Activated CD8-positive, alpha-beta T cell treated with anti-CD3 and anti-CD28 coated beads, Interleukin-2, amount 10 ng/mL, durations not matched to agents 7 days and 5 days (primary cell): ENCODE measurements at regions not wholly inside any gene's neighbourhood (a gene's known extent, or its start where the extent isn't known, plus 50 kb on each side); places are given as distances from the start of the nearest gene placed in this dataset.
"Not testable (repeated sequence)": the region's sequence is repeated elsewhere in the genome, so short reads cannot be mapped to it uniquely, and the experiment has no call there.

Experiments
- ATAC-seq: fragments of 150-1000 bp; cut with Tn5 transposase; one replicate; pipeline ENCODE4 v1.10.0; 2021; ENCODE audit warnings: moderate library complexity
- CTCF ChIA-PET: fragments of 350-600 bp; sonication (Branson Sonifier 250); formaldehyde crosslinking; loops from one replicate; lab custom pipeline; 2021; ENCODE audit warnings: antibody characterized with exemption; lab: Charles Lee
- POLR2A ChIA-PET: fragments of 350-600 bp; sonication (Branson Sonifier 250); formaldehyde crosslinking; loops from one replicate; lab custom pipeline; 2021; ENCODE audit warnings: antibody characterized with exemption; lab: Charles Lee
- DNase-seq: peaks from one replicate; pipeline ENCODE4 v3.0.0-alpha.2; 2020
- H3K27ac Mint-ChIP-seq: one replicate; pipeline ENCODE4 v1.8.0; 2021; ENCODE audit warnings: mild to moderate bottlenecking, mixed read lengths
- H3K27me3 Mint-ChIP-seq: one replicate; pipeline ENCODE4 v1.8.0; 2021; ENCODE audit warnings: low read depth, mixed read lengths
- H3K36me3 Mint-ChIP-seq: one replicate; pipeline ENCODE4 v1.8.0; 2021; ENCODE audit warnings: low read depth, mixed read lengths
- H3K4me1 Mint-ChIP-seq: one replicate; pipeline ENCODE4 v1.8.0; 2021; ENCODE audit warnings: low read depth, mixed read lengths
- H3K4me3 Mint-ChIP-seq: one replicate; pipeline ENCODE4 v1.8.0; 2021; ENCODE audit warnings: mild to moderate bottlenecking, mixed read lengths
- H3K9me3 Mint-ChIP-seq: one replicate; pipeline ENCODE4 v1.8.0; 2022; ENCODE audit warnings: mixed read lengths; ENCODE audit not compliant: insufficient read depth

DNA sequence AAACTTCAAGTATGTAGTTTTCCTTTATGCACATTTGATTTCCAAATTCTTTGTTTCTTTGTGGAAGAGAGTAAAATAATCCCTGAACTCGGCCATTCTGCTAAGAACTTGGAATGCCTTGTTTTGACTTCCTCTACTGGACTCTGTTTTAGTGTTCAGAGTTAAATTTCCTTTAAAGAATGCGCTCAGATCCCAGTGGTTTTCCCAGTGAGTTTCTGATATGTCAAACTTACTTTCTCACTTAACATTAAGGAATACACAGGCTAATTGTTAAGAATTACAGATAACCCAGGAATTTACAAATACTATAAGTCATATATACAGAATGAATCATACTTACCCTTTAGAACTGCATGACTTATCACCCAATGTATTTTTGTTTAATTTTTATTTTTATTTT is 1067.6 kb upstream of the CELF2 start:
- Mint-ChIP-seq H3K36me3 (no peaks in the 10 kb centered on the region), H3K27me3 (no peaks in the 10 kb centered on the region), H3K27ac (no peak overlapping the region), H3K4me1 (no peaks in the 10 kb centered on the region), H3K9me3 (no peaks in the 10 kb centered on the region), H3K4me3 (no peak overlapping the region)
- DNase-seq (no peak), ATAC-seq (no peak)
- ChIA-PET POLR2A (no interaction called here), CTCF (no interaction called here)

GRCh38 chr10:9951481-9952257 is 1066.0 kb upstream of the CELF2 start:
- POLR2A ChIA-PET, result no interaction called here
- Mint-ChIP-seq H3K27me3 (no peaks in the 10 kb centered on the region), H3K4me3 (no peak overlapping the region), H3K4me1 (no peaks in the 10 kb centered on the region), H3K9me3 (no peaks in the 10 kb centered on the region), H3K36me3 (no peaks in the 10 kb centered on the region), H3K27ac (no peak overlapping the region)
- ATAC-seq, result no peak
- DNase-seq, result no peak
- CTCF ChIA-PET, result no interaction called here

- Mint-ChIP-seq H3K27me3 (no peaks in the 10 kb centered on the region), H3K9me3 (peaks cover 5% of the 10 kb centered on the region), H3K27ac (no peak overlapping the region), H3K4me1 (no peaks in the 10 kb centered on the region), H3K36me3 (no peaks in the 10 kb centered on the region), H3K4me3 (no peak overlapping the region)
- ATAC-seq, result no peak
- CTCF ChIA-PET, result no interaction called here
- POLR2A ChIA-PET, result no interaction called here
- DNase-seq, result no peak
These were observed 1060.3 kb upstream of the CELF2 start for GRCh38 chr10:9957351-9957750.

- H3K27me3 Mint-ChIP-seq, POLR2A ChIA-PET, CTCF ChIA-PET, H3K36me3 Mint-ChIP-seq, H3K4me3 Mint-ChIP-seq, DNase-seq, H3K9me3 Mint-ChIP-seq, ATAC-seq, H3K27ac Mint-ChIP-seq, H3K4me1 Mint-ChIP-seq: not testable (repeated sequence)
These were observed 1059.8 kb upstream of the CELF2 start for GRCh38 chr10:9957876-9958275.

GRCh38 chr10:9965341-9965740 is 1052.3 kb upstream of the CELF2 start:
- no peaks in the 10 kb centered on the region for H3K36me3 Mint-ChIP-seq
- POLR2A ChIA-PET, result no interaction called here
- H3K27me3 Mint-ChIP-seq, result no peaks in the 10 kb centered on the region
- H3K4me3 Mint-ChIP-seq, result no peak overlapping the region
- H3K4me1 Mint-ChIP-seq, result no peaks in the 10 kb centered on the region
- CTCF ChIA-PET, result no interaction called here
- ATAC-seq, result no peak
- no peak overlapping the region for H3K27ac Mint-ChIP-seq
- H3K9me3 Mint-ChIP-seq, result no peaks in the 10 kb centered on the region
- DNase-seq, result no peak

DNA sequence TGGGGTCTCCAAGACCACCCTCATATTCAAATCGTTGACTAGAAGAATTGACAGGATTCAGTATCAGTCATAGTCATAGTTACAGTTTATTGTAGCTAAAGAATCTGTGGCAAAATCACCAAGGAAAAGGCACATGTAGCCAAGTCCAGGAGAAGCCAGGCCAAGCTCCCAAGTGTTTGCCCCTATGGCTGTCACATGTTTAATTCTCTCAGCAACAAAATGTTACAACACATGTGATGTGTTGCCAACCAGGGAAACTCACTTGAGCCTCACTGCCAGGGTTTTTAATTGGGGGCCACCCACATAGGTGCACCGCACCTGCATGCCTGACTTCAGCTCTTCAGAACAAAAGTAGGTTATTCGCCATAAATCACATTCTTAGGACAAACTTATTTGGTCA is 1030.9 kb upstream of the CELF2 start:
- ChIA-PET POLR2A (no interaction called here), CTCF (no interaction called here)
- peaks cover 7% of the 10 kb centered on the region for H3K9me3 Mint-ChIP-seq
- no peaks in the 10 kb centered on the region for H3K27me3 Mint-ChIP-seq
- H3K27ac Mint-ChIP-seq, result no peak overlapping the region
- no peaks in the 10 kb centered on the region for H3K36me3 Mint-ChIP-seq
- H3K4me1 Mint-ChIP-seq, result no peaks in the 10 kb centered on the region
- DNase-seq (no peak), ATAC-seq (no peak)
- H3K4me3 Mint-ChIP-seq, result no peak overlapping the region

DNA sequence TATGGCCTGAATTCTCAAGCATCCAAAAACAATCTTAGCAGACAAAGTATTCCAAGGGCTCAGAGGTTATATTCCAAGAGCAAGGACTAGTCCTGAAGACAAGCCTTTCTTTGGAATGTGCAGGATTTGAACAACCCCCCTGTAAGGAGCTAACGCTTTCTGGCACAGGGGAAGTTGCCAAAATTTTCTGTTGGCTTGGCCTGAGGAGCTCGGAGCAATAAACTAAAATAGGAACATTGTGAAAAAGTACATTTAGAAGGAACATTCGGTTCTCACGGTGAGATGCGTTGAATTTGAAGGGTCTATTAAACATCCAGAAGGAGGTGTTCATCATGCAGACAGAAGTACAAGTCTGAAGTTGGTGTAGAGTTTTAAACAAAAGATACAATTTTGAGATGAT is 1030.5 kb upstream of the CELF2 start:
- no peak for DNase-seq
- ChIA-PET CTCF (no interaction called here), POLR2A (no interaction called here)
- Mint-ChIP-seq H3K9me3 (peaks cover 7% of the 10 kb centered on the region), H3K36me3 (no peaks in the 10 kb centered on the region), H3K4me3 (no peak overlapping the region), H3K27ac (no peak overlapping the region), H3K27me3 (no peaks in the 10 kb centered on the region), H3K4me1 (no peaks in the 10 kb centered on the region)
- no peak for ATAC-seq

GRCh38 chr10:9992661-9993060 is 1025.0 kb upstream of the CELF2 start:
- DNase-seq, result no peak
- ATAC-seq, result no peak
- Mint-ChIP-seq H3K4me1 (no peaks in the 10 kb centered on the region), H3K4me3 (no peak overlapping the region), H3K27me3 (no peaks in the 10 kb centered on the region), H3K9me3 (peaks cover 3% of the 10 kb centered on the region), H3K27ac (no peak overlapping the region), H3K36me3 (no peaks in the 10 kb centered on the region)
- CTCF ChIA-PET, result no interaction called here
- POLR2A ChIA-PET, result no interaction called here

DNA sequence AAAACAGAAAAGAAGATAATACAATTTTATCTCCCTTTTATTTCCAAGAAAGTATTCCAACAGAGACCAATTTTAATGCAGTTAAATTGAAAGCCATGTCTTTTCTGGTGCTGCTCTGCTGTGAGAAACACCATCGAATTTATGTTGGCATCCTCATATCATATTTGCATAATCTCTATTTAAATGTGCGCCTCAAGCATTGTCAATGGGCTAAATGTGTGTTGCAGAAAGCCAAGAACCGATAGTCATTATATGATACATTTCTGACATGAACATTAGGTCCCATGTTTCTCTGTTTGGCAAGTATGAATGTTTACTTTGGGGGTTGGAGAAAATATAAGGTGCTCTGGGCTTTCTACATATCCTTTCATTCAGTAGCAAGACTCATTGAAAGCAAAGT is 1023.5 kb upstream of the CELF2 start:
- no peaks in the 10 kb centered on the region for H3K27me3 Mint-ChIP-seq

DNA sequence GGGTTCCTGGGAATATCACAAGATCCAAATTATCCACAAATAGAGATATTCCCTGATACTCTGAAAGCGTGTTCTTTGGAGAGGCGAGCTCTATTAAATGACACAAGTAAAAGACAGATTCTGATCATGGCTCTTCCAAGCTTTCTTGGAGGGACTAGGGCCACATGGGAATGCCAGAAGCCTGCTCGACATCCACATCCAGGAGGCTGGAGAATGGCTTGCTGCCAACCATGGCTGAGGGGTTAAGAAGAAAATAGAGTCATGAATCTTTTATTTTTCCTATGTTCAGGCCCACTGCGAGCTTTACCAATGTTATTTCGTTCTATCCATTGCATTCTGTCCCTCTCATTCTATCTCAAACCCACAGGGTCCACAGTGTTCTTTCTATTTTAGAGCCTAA is 1018.0 kb upstream of the CELF2 start:
- Mint-ChIP-seq H3K36me3 (no peaks in the 10 kb centered on the region), H3K9me3 (no peaks in the 10 kb centered on the region), H3K27me3 (no peaks in the 10 kb centered on the region), H3K27ac (no peak overlapping the region), H3K4me3 (no peak overlapping the region), H3K4me1 (no peaks in the 10 kb centered on the region)
- no peak for ATAC-seq
- POLR2A ChIA-PET, result no interaction called here
- CTCF ChIA-PET, result no interaction called here
- no peak for DNase-seq

More for the DNA sequence above, 1023.5 kb upstream of the CELF2 start:
- DNase-seq (no peak), ATAC-seq (no peak)
- Mint-ChIP-seq H3K4me1 (no peaks in the 10 kb centered on the region), H3K9me3 (no peaks in the 10 kb centered on the region), H3K36me3 (no peaks in the 10 kb centered on the region), H3K27ac (no peak overlapping the region), H3K4me3 (no peak overlapping the region)
- ChIA-PET POLR2A (no interaction called here), CTCF (no interaction called here)

DNA sequence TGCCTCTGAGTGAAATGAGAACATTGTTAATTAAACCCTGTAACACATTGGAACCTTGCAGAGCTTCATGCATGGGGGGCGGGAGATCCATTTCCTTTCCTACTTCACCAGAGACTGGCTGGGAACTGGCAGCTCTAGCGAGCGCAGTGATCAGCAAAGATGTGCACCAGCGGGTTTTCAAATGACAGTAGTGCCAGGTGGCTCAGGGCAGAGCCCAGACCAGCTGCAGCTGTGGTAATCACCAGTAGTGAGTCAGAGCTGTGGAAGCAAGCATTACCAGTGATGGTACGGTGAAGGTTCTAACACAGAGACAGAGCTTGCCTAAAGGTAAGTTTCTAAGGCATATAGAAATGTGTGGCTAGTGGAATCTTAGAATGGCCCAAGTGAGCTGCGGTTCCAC is 1009.7 kb upstream of the CELF2 start:
- no peaks in the 10 kb centered on the region for H3K27me3 Mint-ChIP-seq
- DNase-seq (no peak), ATAC-seq (no peak)
- no peak overlapping the region for H3K27ac Mint-ChIP-seq
- no peaks in the 10 kb centered on the region for H3K4me1 Mint-ChIP-seq
- ChIA-PET CTCF (no interaction called here), POLR2A (no interaction called here)
- no peaks in the 10 kb centered on the region for H3K36me3 Mint-ChIP-seq
- no peaks in the 10 kb centered on the region for H3K9me3 Mint-ChIP-seq
- H3K4me3 Mint-ChIP-seq, result no peak overlapping the region

GRCh38 chr10:10010397-10010796 is 1007.3 kb upstream of the CELF2 start:
- Mint-ChIP-seq H3K4me1 (no peaks in the 10 kb centered on the region), H3K36me3 (no peaks in the 10 kb centered on the region), H3K9me3 (no peaks in the 10 kb centered on the region), H3K4me3 (no peak overlapping the region), H3K27ac (no peak overlapping the region), H3K27me3 (no peaks in the 10 kb centered on the region)
- ATAC-seq (no peak), DNase-seq (no peak)
- POLR2A ChIA-PET, result no interaction called here
- CTCF ChIA-PET, result no interaction called here

DNA sequence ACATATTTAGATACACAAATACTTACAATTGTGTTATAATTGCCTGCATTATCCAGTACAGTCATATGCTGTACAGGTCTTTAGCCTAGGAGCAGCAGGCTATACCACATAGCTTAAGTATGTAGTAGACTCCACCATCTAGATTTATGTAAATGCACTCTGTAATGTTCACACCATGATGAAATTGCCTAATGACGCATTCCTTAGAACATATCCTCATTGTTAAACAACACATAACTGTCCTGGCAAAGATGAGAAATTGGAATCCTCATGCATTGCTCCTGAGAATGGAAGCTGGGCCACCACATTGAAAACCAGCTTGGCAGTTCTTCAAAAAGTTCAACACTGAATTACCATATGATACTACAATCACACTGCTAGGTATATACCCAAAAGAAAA is 1002.8 kb upstream of the CELF2 start:
- H3K9me3 Mint-ChIP-seq, result no peaks in the 10 kb centered on the region
- no peaks in the 10 kb centered on the region for H3K27me3 Mint-ChIP-seq
- ATAC-seq (no peak), DNase-seq (no peak)
- H3K4me1 Mint-ChIP-seq, result no peaks in the 10 kb centered on the region
- no peaks in the 10 kb centered on the region for H3K36me3 Mint-ChIP-seq
- ChIA-PET CTCF (no interaction called here), POLR2A (no interaction called here)
- H3K4me3 Mint-ChIP-seq, result no peak overlapping the region
- no peak overlapping the region for H3K27ac Mint-ChIP-seq
